GM18502 (cell line): ENCODE measurements at regions not wholly inside any gene's neighbourhood (a gene's known extent, or its start where the extent isn't known, plus 50 kb on each side); places are given as distances from the start of the nearest gene placed in this dataset.

Experiments used
- ATAC-seq: cut with Tn5 transposase; IDR thresholded peaks from one replicate; pipeline ENCODE4 v1.9.1; 2021; ENCODE audit warnings: mild to moderate bottlenecking; ENCODE audit not compliant: unreplicated experiment, poor library complexity

DNA sequence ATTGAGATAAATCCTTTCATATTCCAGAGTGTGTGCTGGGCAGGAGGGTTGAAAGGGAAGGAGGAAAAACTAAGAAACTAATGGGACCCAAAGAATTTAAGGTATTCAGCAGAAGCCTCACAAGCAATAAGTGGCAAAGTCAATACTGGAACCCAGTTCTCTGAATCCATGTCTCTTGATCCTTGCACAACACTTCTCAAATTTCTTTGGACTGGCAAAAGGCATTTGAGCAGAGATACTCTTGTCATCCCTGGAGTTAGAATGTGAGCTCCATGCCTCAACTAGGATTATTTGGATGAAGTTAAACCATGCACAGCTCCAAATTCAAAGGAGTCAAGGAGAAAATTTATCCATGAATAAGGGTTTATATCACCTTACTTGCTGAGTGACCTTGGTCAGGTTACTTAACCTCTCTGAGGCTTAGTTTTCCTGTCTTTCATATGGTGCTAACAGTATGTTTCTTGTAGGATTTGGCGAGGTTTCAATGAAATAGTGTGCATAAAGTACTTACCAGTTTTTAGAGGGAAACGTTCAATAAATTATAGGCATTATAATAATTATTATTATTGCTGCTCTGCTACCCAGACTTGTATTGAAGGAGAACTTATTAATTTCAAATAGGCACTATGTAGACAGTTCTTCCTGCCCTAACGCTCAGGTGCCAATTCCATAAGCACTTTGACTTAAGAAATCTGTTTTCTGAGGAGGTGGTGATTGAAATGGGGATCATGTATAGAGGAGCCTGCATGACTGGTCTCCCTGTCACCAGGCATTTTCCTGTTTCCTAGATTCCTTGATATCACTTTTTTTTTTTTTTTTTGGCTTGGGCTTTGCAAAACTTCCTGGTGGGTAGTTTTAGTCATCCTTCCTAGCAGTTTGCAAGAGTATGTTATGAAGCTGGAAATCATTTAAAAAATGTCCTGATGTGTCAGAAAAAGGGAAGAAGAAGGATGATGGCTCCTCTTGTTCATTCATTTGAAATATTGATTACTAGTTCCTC, 125.0 kb upstream of the JUN start:
- ATAC-seq: no peak

DNA sequence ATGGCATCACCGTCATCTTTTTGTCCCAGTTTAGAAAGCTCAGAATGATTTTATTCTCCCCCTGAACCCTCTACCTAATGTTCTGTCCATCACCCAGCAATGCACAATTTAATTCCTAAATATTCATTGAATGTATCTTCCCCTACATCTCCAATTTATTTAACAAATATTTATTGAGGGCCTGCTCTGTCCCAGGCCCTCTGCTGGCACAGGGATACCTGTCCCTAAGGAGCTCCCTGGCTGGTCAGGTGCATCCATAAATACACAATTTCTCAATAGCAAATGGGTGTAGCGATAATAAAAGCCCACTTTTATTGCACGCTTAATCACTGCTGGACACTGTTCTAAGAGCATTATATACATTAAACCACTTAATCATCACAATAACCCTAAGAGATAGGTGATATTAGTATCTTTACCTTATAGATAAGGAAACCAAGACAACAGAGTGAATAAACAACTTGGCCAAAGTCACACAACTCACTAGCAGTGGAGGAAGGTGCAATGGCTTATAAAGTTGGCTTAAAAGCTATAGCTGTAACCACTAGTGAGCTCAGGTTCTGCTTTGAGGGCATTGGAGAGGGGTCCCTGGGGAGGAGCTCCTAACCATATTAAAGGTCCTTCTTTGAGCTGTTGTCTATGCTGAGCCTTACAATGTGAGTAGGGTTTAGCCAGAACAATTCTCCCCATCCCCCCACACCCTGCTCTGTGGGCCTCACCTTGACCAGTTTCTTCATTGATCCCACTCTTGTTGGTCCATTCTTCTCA, 126.3 kb upstream of the JUN start:
- ATAC-seq: no peak

DNA sequence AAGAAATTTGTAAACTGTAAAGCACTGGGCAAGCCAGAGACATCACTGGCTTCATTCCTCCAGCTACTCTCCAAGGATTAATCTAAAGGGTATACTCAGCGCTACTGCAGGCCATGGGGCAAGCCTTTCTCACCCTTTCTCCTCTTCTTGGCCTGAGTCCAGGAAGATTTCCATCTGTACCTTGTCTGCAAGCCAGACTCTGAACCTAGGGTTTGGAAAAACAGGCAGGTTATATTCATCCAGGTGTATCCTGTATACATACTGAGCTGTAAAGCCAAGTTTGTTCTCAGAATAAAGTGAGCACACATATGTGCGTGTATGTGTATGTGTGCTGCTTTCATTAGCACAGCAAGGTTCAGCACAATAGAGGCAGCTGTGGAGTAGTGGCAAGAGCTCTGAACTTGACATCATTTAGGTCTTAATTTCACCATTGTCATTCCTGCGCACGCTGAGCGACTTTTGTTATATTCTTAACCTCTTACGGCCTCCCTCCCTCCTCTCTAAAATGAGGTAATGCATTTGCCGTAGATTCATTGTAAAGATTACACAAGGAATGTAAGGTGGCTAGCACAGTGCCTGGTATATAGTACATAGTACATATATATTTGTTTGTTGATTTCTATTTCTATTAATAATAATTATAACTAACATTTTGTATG, 128.1 kb upstream of the JUN start:
- ATAC-seq: no peak

DNA sequence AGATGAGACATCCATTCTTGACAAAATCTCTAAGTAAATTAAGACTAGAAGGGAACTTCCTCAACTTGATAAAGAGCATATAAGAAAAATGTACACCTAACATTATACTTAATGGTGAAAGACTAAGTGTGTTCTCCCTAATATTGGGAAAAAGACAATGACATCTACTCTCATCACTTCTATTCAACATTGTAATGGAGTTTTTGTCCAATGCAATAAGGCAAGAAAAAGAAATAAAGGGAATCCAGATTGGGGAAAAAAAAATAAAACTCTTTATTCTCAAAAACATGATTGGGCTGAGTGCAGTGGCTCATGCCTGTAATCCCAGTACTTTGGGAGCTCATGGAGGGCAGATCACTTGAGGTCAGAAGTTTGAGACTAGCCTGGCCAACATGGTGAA, 131.1 kb upstream of the JUN start:
- ATAC-seq: no peak

DNA sequence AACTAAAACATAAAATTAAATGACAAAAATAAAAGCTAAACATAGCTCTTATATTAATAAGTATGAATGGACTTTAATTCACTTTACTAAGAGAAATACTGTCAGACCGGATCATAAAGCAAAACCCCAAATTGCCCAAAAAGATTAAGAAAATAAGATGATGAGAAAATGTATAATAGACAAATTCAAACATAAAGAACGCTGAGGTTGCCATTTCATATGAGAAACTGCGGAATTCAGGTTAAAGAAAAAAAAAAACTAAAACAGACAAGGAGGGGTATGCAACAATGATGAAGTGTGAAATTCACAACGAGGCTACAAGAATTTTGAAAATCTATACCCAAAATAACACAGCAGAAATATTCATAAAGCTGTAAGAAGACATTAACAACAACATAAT, 133.6 kb upstream of the JUN start:
- ATAC-seq: no peak

DNA sequence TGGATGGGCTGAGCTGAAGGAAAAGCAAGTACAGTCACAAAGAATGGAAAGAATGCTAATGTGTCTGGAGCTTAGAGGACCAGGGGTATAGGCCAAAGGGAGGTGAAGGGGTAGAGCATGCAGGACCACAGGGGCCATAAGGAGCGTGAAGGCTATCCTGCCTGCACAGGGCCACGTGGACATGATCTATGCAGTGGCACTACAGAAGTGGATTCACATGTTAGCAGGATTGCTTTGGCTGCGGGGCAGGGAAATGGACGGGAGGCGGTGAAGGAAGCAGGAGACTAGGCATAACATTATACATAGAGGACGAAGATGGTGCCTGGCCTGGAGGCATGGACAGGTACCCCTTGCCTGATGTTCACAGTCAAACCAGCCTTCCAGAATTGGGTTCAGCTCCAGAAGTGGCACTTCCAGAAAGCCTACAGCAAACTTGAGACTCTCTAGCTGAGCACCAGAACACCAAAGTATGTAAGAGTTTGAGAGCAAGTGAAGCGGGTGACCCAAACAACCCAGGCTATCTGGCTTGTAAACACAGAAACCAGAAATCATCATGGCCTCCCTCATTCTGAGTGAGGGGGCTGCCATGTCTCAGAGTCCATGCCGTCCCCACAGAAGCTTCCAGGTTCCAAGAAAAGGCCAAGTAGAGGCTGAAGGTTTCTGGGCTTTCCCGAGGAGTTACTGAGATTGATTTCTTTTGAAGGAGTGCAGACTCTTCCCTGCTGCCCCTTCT, 135.5 kb upstream of the JUN start:
- no peak for ATAC-seq

DNA sequence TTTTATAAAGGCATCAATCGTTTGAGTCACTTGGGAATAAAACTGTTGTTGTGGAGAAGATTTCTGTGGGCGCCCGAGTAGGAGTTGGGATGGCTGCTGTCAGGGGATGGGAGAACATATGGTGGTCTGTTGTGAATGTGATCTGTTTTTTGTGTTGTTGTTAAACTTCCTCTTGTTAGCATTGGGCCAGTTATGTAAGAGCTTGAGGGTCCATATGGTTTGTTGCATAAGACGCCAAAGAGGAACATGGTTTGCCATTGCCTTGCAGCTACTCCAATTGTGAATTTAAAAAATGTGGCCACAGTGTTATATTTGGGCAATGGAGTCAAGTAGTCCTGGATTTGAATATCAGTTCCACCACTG, 136.1 kb upstream of the JUN start:
- no peak for ATAC-seq

DNA sequence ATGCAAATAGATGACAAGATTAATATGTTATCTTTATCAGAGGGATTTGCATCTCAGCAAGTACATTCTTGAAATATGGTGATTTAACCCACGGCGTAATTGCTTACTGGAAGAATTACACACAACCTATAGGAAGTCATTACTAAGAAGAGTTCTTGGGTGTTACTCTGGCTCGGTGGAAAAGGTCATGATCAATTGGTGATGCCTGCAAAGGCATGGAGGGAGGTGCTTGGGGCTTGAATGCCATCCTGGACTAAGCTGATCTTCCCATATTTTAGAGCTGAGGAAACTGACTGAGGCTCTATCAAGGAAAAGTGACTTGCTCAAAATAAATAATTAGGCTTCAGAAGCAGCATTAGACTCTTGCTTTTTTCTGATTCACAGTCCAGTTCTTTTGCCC, 137.5 kb upstream of the JUN start:
- no peak for ATAC-seq

DNA sequence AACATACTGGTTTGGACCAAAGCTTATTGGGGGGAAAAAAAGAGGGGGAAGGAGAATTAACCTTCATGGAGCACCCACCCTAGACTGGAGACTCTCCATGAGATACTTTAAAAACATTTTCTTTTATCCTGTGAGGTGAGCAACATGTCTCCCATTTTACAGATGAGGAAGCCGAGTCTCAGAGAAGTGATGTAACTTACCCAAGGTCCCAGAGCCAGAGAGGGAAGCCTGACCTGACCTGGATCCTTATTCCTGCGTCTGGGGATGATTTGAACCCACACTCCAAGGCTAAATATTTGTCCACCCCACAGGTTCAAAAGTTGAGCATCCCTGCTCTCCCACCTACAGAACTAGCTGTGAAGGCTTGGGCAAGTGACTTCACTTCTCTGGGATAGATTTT, 137.9 kb upstream of the JUN start:
- ATAC-seq: no peak

DNA sequence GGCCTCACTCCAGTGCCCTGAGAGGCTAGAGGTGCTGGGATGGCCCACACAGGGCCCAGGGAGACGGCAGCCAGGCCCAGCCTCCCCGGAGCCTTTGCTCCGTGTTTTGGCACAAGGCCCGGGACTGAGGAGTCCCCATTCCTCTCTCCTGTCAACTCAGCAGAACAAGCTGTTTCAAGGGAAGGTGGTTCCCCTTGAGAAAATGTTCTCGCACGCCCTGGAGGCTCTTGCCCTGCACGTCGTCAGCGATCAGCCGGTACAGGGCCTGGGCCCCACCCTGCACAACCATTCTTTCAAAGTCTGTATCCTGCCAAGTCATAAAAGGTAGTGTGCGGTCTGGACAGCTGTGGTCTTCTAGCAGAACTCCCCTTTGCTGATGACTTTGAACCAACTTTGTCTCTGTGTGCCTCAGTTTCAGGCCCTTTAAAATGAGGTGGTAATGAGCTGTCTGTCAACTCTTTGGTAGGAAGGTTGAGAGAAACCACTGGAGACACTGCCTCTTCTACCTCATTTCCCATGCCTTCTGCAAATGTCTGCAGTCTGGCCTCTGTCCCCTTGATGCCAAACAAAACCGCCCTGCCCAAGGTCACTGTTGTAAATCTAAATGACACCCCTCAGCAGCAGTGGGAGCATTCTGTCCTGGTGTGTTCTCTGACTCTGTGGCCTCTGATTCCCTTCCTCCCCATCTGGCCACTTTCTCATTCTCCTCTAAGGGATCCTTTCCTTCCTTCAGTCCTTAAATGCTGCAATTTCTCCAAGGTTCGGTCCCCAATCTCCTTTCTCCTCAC, 138.6 kb upstream of the JUN start:
- ATAC-seq: peak; percentile 96

DNA sequence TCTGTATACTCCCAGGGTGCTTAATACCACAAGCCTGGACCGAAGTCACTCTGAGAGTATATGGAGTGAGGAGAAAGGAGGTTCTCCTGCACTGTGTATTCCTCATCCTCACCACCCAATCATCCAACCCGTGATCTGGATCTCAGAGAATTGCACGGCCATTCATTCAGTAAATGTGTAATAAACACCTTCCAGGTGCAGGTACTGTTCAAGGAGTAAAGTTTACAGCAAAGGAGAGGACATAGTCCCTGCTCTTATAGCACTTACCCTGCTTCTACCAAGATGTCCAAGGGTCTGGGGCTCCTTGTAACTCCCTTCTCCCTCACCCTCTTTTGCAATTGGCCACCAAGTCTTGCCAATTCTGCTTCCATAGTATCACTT, 139.2 kb upstream of the JUN start:
- ATAC-seq: no peak

DNA sequence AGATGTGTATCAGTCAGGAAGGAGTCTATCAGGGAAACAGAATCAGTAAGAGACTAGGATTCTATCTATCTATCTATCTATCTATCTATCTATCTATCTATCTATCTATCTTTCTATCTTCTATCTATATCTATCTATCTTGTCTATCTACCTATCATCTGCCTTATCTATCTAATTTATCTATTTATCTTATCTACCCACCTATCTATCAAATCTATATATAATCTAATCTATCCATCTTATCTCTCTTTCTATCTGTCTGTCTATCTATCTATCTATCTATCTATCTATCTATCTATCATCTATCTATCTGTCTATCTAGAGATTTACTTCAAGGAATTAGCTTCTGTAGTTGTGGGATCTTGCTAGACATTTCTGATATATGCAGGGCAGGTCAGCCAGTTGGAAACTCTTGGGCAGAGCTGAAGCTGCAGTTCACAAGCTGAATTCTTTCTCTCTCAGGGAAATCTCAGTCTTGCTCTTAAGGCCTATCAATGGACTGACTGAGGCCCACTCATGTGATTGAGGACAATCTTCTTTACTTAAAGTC, 140.2 kb upstream of the JUN start:
- no peak for ATAC-seq

DNA sequence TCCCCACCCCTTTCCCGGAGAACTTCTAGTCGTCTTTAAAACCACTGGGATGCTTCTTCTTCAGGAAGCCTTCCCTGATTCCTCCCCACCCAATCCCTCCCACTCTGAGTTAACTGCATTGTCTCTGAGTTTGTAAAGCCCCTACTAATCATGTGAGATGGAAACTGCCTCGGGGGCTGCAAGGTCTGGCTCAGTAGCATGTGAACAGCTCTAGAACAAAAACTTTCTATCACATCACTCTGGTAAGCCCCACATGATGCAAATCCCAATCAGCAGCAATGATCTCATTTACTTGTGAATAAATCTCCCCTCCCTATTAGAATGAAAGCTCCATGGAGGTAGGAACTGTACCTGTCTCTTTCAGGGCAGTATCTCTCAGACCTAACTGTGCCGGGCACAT, 141.0 kb upstream of the JUN start:
- no peak for ATAC-seq

DNA sequence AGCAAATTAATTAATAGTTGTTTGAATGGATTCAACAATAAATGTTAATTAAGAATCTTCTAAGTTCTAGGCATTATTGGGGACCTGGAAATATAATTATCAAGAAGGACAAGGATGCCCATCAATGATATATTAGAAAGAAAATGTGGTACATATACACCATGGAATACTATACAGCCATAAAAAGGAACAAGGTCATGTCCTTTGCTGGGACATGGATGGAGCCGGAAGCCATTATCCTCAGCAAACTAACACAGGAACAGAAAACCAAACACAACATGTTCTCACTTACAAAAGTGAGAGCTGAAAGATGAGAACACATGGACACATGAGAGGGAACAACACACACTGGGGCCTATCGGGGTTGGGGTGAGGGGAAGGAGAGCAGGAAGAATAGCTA, 141.4 kb upstream of the JUN start:
- ATAC-seq: no peak

DNA sequence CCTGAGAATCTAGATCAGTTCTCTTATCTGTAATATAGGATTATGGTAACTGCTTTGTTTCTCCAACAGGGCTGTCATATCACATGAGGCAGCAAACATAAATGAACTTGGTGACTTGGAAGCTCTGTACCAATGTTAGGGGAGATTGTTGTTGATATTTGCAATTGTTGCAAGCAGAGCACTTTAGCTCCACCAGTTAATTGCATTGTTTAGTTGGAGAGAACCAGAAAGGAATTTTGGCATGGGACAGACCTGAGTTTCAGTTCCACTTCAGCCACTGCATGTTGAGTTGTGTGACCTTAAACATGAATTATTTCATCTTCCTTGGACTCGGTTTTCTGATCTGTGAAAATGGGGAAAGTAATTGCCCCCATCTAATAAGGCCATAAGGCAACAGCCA, 142.3 kb upstream of the JUN start:
- ATAC-seq: no peak

DNA sequence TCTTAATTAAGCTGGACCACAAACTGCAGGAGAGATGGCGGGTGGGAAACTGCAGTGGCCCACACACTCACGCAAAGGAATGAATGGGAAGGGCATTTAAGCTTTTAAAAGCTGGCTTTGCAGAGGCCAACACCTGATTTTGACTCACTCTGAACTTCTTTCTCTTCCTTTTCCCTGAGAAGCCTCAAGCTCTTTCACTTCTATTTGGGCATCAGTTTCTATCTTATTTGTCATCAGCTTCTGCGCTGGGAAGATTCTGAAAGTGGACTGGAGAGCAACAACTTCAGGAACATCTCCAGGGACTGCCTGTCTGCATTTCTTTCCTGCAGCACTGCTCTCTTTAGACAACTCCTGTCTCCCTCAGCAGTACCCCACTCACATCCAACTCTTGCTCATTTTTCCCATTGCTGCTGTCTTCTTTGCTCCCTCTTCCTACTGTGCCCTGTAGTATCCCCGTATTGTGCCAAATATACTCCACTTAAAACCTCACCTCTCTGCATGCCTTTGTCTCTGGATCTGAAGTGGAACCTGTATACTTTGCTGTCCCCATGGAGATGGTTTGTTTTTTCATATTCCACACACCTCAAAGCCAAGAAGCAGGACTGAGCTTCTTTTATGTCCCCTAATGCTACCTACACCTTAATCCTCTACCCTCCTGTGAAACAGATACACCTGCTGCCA, 143.3 kb upstream of the JUN start:
- no peak for ATAC-seq

DNA sequence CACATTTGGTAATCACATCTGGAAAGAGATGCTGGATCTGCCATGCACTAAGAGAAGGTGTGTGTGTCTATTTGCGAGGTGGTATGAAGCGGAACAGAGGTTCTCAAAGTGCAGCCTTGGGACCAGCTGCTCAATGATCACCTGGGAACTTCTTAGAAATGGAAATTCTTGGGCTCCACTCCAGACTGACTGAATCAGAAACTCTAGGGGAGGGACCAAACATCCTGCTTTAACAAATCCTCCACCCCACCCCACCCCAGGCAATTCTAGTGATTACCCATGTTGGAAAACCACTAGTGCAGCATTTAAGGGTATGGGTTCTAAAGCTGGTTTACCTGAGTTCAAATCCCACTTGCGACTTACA, 143.9 kb upstream of the JUN start:
- ATAC-seq: no peak

DNA sequence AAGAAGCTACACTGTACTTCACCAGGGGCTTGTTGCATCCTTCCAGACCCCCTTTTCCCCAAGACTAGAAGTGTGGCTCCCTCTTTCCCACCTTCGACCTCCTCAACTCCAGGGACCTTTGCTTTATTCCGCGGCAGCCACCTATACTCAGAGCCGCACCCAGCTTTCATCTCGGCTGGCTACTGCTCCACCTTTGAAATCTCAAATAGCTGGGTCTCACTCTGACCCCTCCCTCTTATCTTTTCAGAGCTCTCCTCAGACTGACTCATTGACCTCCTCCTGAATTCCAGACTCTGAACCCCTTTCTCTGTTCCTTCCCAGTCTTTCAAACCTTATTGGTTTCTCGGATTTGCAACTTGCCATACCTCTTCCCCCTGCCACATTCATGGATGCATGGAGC, 144.7 kb upstream of the JUN start:
- ATAC-seq: no peak
